Gastroesophageal sphincter (tissue), 4 donors: ENCODE measurements at regions not wholly inside any gene's neighbourhood (a gene's known extent, or its start where the extent isn't known, plus 50 kb on each side); places are given as distances from the start of the nearest gene placed in this dataset.
"Not testable (repeated sequence)": the region's sequence is repeated elsewhere in the genome, so short reads cannot be mapped to it uniquely, and the experiment has no call there.

Experiments used
- ATAC-seq: fragments of 150-250 bp; one replicate; pipeline ENCODE4 v1.9.1; 2016; ENCODE audit warnings: mild to moderate bottlenecking, moderate library complexity
- H3K27ac ChIP-seq, 4 donors: fragments of 200-600 bp; sonication (generic) in 3 of 4; 1 replicate in 3 of 4; 2 replicates in 1 of 4; pipeline ENCODE4 v1.5.1; 2016 to 2019
- H3K27me3 ChIP-seq: fragments of 200-600 bp; sonication (generic); one replicate; pipeline ENCODE4 v1.5.1; 2019
- H3K36me3 ChIP-seq, 2 donors: fragments of 200-600 bp; sonication (generic); one replicate each; pipeline ENCODE4 v1.5.1; 2019; ENCODE audit warnings: control low read depth in 1 of 2
- H3K4me1 ChIP-seq, 3 donors: fragments of 200-600 bp; sonication (generic); 1 replicate in 2 of 3; 2 replicates in 1 of 3; pipeline ENCODE4 v1.5.1; 2016 to 2019; ENCODE audit warnings: control low read depth in 2 of 3
- H3K4me3 ChIP-seq, 2 donors: fragments of 200-600 bp; sonication (generic); one replicate each; pipeline ENCODE4 v1.5.1; 2019; ENCODE audit warnings: mild to moderate bottlenecking in 1 of 2, moderate library complexity in 1 of 2
- H3K9me3 ChIP-seq, 3 donors: fragments of 200-600 bp; sonication (generic); one replicate each; pipeline ENCODE4 v1.5.1; 2017 to 2019; ENCODE audit warnings: control low read depth in 2 of 3
- EP300 ChIP-seq: sonication (generic); formaldehyde crosslinking; IDR thresholded peaks from one replicate; pipeline ENCODE4 v1.6.1; 2017; ENCODE audit warnings: antibody characterized with exemption, mild to moderate bottlenecking
- POLR2A ChIP-seq, 2 donors: fragments of 450-650 bp; IDR thresholded peaks; one replicate each; pipeline ENCODE4 v1.6.1; 2017; ENCODE audit warnings: antibody characterized with exemption in 2 of 2, mild to moderate bottlenecking in 2 of 2, moderate library complexity in 1 of 2
- POLR2AphosphoS5 ChIP-seq: sonication (generic); formaldehyde crosslinking; IDR thresholded peaks from one replicate; pipeline ENCODE4 v1.6.1; 2017; ENCODE audit warnings: antibody characterized with exemption
- WGBS, 2 donors: methylation state at CpG; one replicate each; pipeline ENCODE4 v1.1.5; 2018; ENCODE audit warnings: low coverage in 1 of 2; 5-methylcytosine and 5-hydroxymethylcytosine counted together
- TF ChIP-seq, protein P1 (sequence below), 4 experiments: fragments of 200-600 bp in 2 of 4; fragments of 450-650 bp in 2 of 4; sonication (generic) in 1 of 4; IDR thresholded peaks; one replicate each; pipeline ENCODE4 v1.5.1; 2017 to 2019; ENCODE audit warnings: antibody characterized with exemption in 4 of 4, mild to moderate bottlenecking in 2 of 4, moderate library complexity in 2 of 4

DNA sequence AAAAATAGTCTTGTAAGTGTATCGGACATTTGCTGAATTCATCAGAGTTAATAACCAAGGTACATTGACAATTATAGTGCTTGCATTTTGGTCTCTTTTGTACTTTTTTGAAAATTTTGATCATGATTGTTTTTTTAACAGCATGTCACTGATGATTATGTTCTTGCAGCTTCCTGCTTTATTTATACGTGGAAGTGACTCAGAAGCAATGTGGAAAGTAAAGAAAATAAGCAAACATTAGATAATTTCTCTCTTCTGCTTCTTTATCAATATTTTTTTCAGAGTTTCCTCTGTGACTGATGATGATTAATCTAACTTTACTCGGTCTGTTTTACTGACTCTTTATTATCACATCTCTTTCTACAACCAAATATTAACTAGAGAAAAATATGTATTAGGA, 1351.9 kb downstream of the REEP3 start:
- H3K27me3 ChIP-seq: no peaks in the 10 kb centered on the region
- no peak overlapping the region for H3K4me3 ChIP-seq
- 37 to 41% methylated on average over 3 of the region's 3 CpGs for WGBS, 2 donors
- H3K9me3 ChIP-seq: no peaks in the 10 kb centered on the region
- no peaks in the 10 kb centered on the region for H3K4me1 ChIP-seq
- H3K27ac ChIP-seq: no peak overlapping the region
- H3K36me3 ChIP-seq: no peaks in the 10 kb centered on the region
- TF ChIP-seq, protein P1, sequence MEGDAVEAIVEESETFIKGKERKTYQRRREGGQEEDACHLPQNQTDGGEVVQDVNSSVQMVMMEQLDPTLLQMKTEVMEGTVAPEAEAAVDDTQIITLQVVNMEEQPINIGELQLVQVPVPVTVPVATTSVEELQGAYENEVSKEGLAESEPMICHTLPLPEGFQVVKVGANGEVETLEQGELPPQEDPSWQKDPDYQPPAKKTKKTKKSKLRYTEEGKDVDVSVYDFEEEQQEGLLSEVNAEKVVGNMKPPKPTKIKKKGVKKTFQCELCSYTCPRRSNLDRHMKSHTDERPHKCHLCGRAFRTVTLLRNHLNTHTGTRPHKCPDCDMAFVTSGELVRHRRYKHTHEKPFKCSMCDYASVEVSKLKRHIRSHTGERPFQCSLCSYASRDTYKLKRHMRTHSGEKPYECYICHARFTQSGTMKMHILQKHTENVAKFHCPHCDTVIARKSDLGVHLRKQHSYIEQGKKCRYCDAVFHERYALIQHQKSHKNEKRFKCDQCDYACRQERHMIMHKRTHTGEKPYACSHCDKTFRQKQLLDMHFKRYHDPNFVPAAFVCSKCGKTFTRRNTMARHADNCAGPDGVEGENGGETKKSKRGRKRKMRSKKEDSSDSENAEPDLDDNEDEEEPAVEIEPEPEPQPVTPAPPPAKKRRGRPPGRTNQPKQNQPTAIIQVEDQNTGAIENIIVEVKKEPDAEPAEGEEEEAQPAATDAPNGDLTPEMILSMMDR (IDR thresholded peaks at IDR 0.05): no peak
- TF ChIP-seq POLR2A (IDR thresholded peaks at IDR 0.05) (no peak), POLR2AphosphoS5 (no peak), EP300 (no peak)
- ATAC-seq: no peak

DNA sequence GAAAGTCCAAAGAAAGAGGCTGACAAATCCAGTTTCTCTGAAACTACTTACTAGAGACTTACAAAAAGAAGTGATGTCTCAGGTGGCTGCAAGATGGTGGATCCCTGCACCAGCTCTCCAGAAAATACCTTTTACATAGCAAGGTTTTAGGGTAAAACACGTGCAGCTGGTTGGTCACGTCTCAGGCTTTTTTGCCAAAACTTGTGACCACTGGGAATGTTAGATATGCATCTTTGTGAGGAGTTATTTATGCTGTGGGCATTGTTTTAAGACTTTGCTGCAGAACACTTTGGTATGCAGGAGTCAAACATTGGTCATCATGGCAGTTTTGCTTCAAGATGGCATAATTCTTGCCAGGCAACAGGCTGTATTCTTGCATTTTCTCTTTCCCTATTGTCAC, 1352.8 kb downstream of the REEP3 start:
- TF ChIP-seq POLR2A (IDR thresholded peaks at IDR 0.05) (no peak), EP300 (no peak), POLR2AphosphoS5 (no peak)
- TF ChIP-seq, protein P1 (IDR thresholded peaks at IDR 0.05): no peak
- Histone ChIP-seq H3K4me3 (no peak overlapping the region), H3K27me3 (no peaks in the 10 kb centered on the region), H3K36me3 (no peaks in the 10 kb centered on the region), H3K4me1 (no peaks in the 10 kb centered on the region), H3K27ac (no peak overlapping the region), H3K9me3 (no peaks in the 10 kb centered on the region)
- WGBS, 2 donors: 84 to 86% methylated on average over 2 of the region's 2 CpGs
- ATAC-seq: no peak

DNA sequence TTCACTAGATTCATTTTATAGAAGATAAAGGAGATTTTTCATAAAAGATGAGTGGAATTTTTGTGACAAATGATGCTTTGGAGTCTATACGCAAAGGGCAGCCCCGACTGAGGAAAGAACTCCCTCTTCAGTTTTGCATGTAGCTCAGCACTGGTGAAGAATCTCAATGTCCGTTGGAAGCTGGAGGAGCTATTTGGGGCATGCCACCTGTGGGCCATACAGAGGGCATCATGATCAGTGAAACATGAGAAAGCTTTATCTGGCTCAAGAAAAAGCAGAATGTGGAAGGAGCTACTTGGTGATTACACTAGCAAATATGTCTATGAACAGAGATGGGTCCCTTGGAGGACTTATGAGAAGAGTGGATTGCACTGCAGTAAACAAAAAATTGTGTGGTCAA, 1359.3 kb downstream of the REEP3 start:
- no peaks in the 10 kb centered on the region for H3K9me3 ChIP-seq
- no peak for ATAC-seq
- 71 to 90% methylated on average over 2 to 3 of the region's 3 CpGs for WGBS, 2 donors

DNA sequence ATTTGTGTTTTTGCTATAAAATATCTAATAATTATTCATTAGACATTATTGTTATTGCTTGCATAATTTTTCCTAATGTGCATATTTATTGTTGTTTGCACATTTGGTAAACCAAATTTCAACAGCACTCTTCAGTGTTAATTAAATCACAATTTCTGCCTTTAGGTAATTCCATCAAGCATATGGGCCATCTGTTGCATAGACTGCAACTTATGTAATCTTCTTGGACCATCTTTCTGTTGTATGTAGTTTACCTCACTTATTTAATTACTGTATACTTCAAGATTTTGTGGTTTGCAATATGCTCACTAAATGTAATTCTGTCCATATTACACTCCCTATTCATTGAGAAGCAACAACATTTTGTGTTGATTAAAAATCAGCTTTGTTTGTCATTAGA, 1360.1 kb downstream of the REEP3 start:
- TF ChIP-seq, protein P1 (IDR thresholded peaks at IDR 0.05): no peak
- no peak for TF ChIP-seq POLR2A (IDR thresholded peaks at IDR 0.05)
- no peak for TF ChIP-seq EP300
- no peak for TF ChIP-seq POLR2AphosphoS5
- no peaks in the 10 kb centered on the region for H3K9me3 ChIP-seq
- H3K27ac ChIP-seq: no peak overlapping the region
- H3K4me1 ChIP-seq: no peaks in the 10 kb centered on the region
- H3K36me3 ChIP-seq: no peaks in the 10 kb centered on the region
- no peak for ATAC-seq
- H3K4me3 ChIP-seq: no peak overlapping the region
- H3K27me3 ChIP-seq: no peaks in the 10 kb centered on the region

More for the DNA sequence above, 1359.3 kb downstream of the REEP3 start:
- H3K27me3 ChIP-seq: no peaks in the 10 kb centered on the region
- no peaks in the 10 kb centered on the region for H3K36me3 ChIP-seq
- H3K4me1 ChIP-seq: no peaks in the 10 kb centered on the region
- no peak overlapping the region for H3K4me3 ChIP-seq
- TF ChIP-seq POLR2A (IDR thresholded peaks at IDR 0.05) (no peak), POLR2AphosphoS5 (no peak), EP300 (no peak)
- TF ChIP-seq, protein P1 (IDR thresholded peaks at IDR 0.05): no peak
- H3K27ac ChIP-seq: no peak overlapping the region

DNA sequence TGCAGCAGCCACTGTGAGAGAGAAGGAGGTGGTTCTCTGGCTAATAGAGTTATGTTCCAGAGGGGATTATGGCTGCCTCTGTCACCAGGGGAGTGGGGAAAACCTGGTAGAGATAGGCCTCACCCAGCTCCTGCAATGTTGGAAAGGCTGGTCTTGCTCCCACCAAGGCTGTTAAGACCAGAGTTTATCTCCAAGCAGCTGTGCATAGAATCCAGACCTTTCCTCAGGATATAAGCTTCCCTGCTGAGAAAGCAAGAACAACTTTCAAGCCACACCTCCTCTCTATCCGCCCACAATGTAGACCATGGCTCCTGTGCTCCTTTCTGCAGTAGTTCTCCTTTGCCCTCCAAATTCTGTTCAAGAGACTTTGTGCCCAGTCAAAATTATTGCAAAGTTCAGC, 1375.4 kb downstream of the REEP3 start:
- WGBS, 2 donors: 100% methylated on average over 1 of the region's 1 CpG
- Histone ChIP-seq H3K27ac (no peak overlapping the region), H3K4me3 (no peak overlapping the region), H3K4me1 (no peaks in the 10 kb centered on the region), H3K27me3 (no peaks in the 10 kb centered on the region), H3K9me3 (peaks cover 0 to 34% (median 0%) of the 10 kb centered on the region in 3 donors), H3K36me3 (no peaks in the 10 kb centered on the region)
- TF ChIP-seq, protein P1 (IDR thresholded peaks at IDR 0.05): no peak
- TF ChIP-seq EP300 (no peak), POLR2AphosphoS5 (no peak), POLR2A (IDR thresholded peaks at IDR 0.05) (no peak)
- ATAC-seq: no peak

DNA sequence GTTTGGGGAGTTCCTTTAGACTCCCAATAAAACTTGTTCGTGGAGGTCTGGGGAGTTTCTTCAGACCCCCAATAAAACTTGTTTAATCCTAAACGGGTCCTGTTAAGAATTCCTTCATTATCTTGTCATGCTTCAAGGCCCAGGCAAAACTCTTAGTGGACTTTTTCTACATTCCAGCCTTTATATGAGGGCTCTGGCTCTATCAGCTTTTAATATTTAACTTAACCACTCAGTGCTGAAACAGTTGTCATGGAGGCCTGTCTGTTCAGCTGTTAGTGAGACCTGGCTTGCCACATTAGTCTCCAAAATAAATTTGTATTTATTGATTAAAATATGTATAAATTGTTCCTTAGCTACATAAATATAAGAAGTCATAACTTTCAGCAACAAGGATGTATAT, 1385.1 kb downstream of the REEP3 start:
- WGBS, 2 donors: 35 to 50% methylated on average over 2 of the region's 2 CpGs
- H3K27me3 ChIP-seq, ATAC-seq, H3K9me3 ChIP-seq, H3K27ac ChIP-seq, H3K4me1 ChIP-seq, H3K36me3 ChIP-seq, H3K4me3 ChIP-seq: not testable (repeated sequence)

DNA sequence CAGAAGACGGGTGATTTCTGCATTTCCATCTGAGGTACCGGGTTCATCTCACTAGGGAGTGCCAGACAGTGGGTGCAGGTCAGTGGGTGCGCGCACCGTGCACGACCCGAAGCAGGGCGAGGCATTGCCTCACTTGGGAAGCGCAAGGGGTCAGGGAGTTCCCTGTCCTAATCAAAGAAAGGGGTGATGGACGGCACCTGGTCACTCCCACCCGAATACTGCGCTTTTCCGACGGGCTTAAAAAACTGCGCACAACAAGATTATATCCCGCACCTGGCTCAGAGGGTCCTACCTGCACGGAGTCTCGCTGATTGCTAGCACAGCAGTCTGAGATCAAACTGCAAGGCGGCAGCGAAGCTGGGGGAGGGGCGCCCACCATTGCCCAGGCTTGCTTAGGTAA, 1403.1 kb downstream of the REEP3 start:
- not testable (repeated sequence) for H3K36me3 ChIP-seq, H3K27me3 ChIP-seq, H3K4me3 ChIP-seq, ATAC-seq, H3K4me1 ChIP-seq, H3K9me3 ChIP-seq, H3K27ac ChIP-seq
- WGBS, 2 donors: 100% methylated on average over 8 of the region's 21 CpGs; no CpG with 5 or more reads in 1 of the 2 donors
